Dendritic cell treated with granulocyte-macrophage colony-stimulating factor and Interleukin-4, amounts not matched to agents 40 ng/mL and 50 ng/mL, for 4 days (primary cell): ENCODE measurements at regions not wholly inside any gene's neighbourhood (a gene's known extent, or its start where the extent isn't known, plus 50 kb on each side); places are given as distances from the start of the nearest gene placed in this dataset.
"Not testable (repeated sequence)": the region's sequence is repeated elsewhere in the genome, so short reads cannot be mapped to it uniquely, and the experiment has no call there.

ENCODE experiments used
- H3K27ac Mint-ChIP-seq: one replicate; pipeline ENCODE4 v1.8.0; 2022; ENCODE audit warnings: mild to moderate bottlenecking, mixed read lengths
- H3K27me3 Mint-ChIP-seq: one replicate; pipeline ENCODE4 v1.8.0; 2022; ENCODE audit warnings: mild to moderate bottlenecking, mixed read lengths
- H3K36me3 Mint-ChIP-seq: one replicate; pipeline ENCODE4 v1.8.0; 2022; ENCODE audit warnings: low read depth, mixed read lengths
- H3K4me1 Mint-ChIP-seq: one replicate; pipeline ENCODE4 v1.8.0; 2022; ENCODE audit warnings: low read depth, mixed read lengths
- H3K4me3 Mint-ChIP-seq: one replicate; pipeline ENCODE4 v1.8.0; 2022; ENCODE audit warnings: mild to moderate bottlenecking, moderate library complexity, mixed read lengths
- H3K9me3 Mint-ChIP-seq: one replicate; pipeline ENCODE4 v1.8.0; 2022; ENCODE audit warnings: mixed read lengths
- intact Hi-C: fragments of 100-400 bp; cut with micrococcal nuclease; formaldehyde crosslinking; loops from one replicate; pipeline ENCODE4 v1.15.0; 2022

GRCh38 chr12:107377596-107378385, 284.4 kb upstream of the CRY1 start:
- intact Hi-C loops, result no loop called here
- Mint-ChIP-seq H3K9me3 (no peaks in the 10 kb centered on the region), H3K36me3 (no peaks in the 10 kb centered on the region), H3K27ac (no peak overlapping the region), H3K4me3 (no peak overlapping the region), H3K27me3 (no peaks in the 10 kb centered on the region), H3K4me1 (peaks cover 18% of the 10 kb centered on the region)

- Mint-ChIP-seq H3K4me3 (no peak overlapping the region), H3K9me3 (no peaks in the 10 kb centered on the region), H3K36me3 (no peaks in the 10 kb centered on the region), H3K27ac (no peak overlapping the region), H3K27me3 (no peaks in the 10 kb centered on the region), H3K4me1 (peaks cover 10% of the 10 kb centered on the region)
- intact Hi-C loops, result no loop called here
These were observed 285.3 kb upstream of the CRY1 start for GRCh38 chr12:107378609-107379008.

GRCh38 chr12:107379142-107379851, 285.9 kb upstream of the CRY1 start:
- intact Hi-C loops, H3K27me3 Mint-ChIP-seq, H3K9me3 Mint-ChIP-seq, H3K27ac Mint-ChIP-seq, H3K4me3 Mint-ChIP-seq, H3K36me3 Mint-ChIP-seq, H3K4me1 Mint-ChIP-seq: not testable (repeated sequence)

GRCh38 chr12:107379852-107380567, 286.7 kb upstream of the CRY1 start:
- intact Hi-C loops, result no loop called here
- no peak overlapping the region for H3K4me3 Mint-ChIP-seq
- no peaks in the 10 kb centered on the region for H3K9me3 Mint-ChIP-seq
- no peaks in the 10 kb centered on the region for H3K36me3 Mint-ChIP-seq
- H3K4me1 Mint-ChIP-seq, result no peaks in the 10 kb centered on the region
- no peak overlapping the region for H3K27ac Mint-ChIP-seq
- no peaks in the 10 kb centered on the region for H3K27me3 Mint-ChIP-seq

GRCh38 chr12:107384645-107385044, 291.3 kb upstream of the CRY1 start:
- no peaks in the 10 kb centered on the region for H3K36me3 Mint-ChIP-seq
- H3K4me1 Mint-ChIP-seq, result peaks cover 8% of the 10 kb centered on the region
- no peak overlapping the region for H3K27ac Mint-ChIP-seq
- H3K9me3 Mint-ChIP-seq, result peaks cover 5% of the 10 kb centered on the region
- intact Hi-C loops, result no loop called here
- no peak overlapping the region for H3K4me3 Mint-ChIP-seq
- H3K27me3 Mint-ChIP-seq, result no peaks in the 10 kb centered on the region

GRCh38 chr12:107385509-107385908, 292.2 kb upstream of the CRY1 start:
- H3K9me3 Mint-ChIP-seq, result peaks cover 9% of the 10 kb centered on the region
- H3K27me3 Mint-ChIP-seq, result no peaks in the 10 kb centered on the region
- peaks cover 8% of the 10 kb centered on the region for H3K4me1 Mint-ChIP-seq
- H3K4me3 Mint-ChIP-seq, result no peak overlapping the region
- no peak overlapping the region for H3K27ac Mint-ChIP-seq
- intact Hi-C loops, result no loop called here
- H3K36me3 Mint-ChIP-seq, result no peaks in the 10 kb centered on the region

GRCh38 chr12:107386569-107386968, 293.2 kb upstream of the CRY1 start:
- intact Hi-C loops, result no loop called here
- Mint-ChIP-seq H3K4me3 (no peak overlapping the region), H3K36me3 (no peaks in the 10 kb centered on the region), H3K4me1 (peaks cover 8% of the 10 kb centered on the region), H3K27me3 (no peaks in the 10 kb centered on the region), H3K9me3 (peaks cover 9% of the 10 kb centered on the region), H3K27ac (no peak overlapping the region)

GRCh38 chr12:107388263-107388662, 294.9 kb upstream of the CRY1 start:
- Mint-ChIP-seq H3K4me1 (peaks cover 8% of the 10 kb centered on the region), H3K36me3 (no peaks in the 10 kb centered on the region), H3K27me3 (no peaks in the 10 kb centered on the region), H3K27ac (no peak overlapping the region), H3K9me3 (peaks cover 9% of the 10 kb centered on the region), H3K4me3 (no peak overlapping the region)
- intact Hi-C loops, result no loop called here

- no peaks in the 10 kb centered on the region for H3K27me3 Mint-ChIP-seq
- peaks cover 9% of the 10 kb centered on the region for H3K9me3 Mint-ChIP-seq
- no peaks in the 10 kb centered on the region for H3K36me3 Mint-ChIP-seq
- no peak overlapping the region for H3K27ac Mint-ChIP-seq
- intact Hi-C loops, result no loop called here
- peaks cover 8% of the 10 kb centered on the region for H3K4me1 Mint-ChIP-seq
- no peak overlapping the region for H3K4me3 Mint-ChIP-seq
These were observed 295.2 kb upstream of the PWP1 start for GRCh38 chr12:107390414-107390813.

- Mint-ChIP-seq H3K9me3 (peaks cover 9% of the 10 kb centered on the region), H3K27ac (no peak overlapping the region), H3K4me1 (no peaks in the 10 kb centered on the region), H3K4me3 (no peak overlapping the region), H3K36me3 (no peaks in the 10 kb centered on the region), H3K27me3 (no peaks in the 10 kb centered on the region)
- intact Hi-C loops, result no loop called here
These were observed 292.4 kb upstream of the PWP1 start for GRCh38 chr12:107393043-107393717.

- Mint-ChIP-seq H3K36me3 (no peaks in the 10 kb centered on the region), H3K27ac (no peak overlapping the region), H3K4me1 (no peaks in the 10 kb centered on the region), H3K27me3 (no peaks in the 10 kb centered on the region), H3K9me3 (peaks cover 4% of the 10 kb centered on the region), H3K4me3 (no peak overlapping the region)
- intact Hi-C loops, result no loop called here
These were observed 290.9 kb upstream of the PWP1 start for GRCh38 chr12:107394693-107395092.

GRCh38 chr12:107395817-107396216, 289.8 kb upstream of the PWP1 start:
- Mint-ChIP-seq H3K27me3 (no peaks in the 10 kb centered on the region), H3K27ac (no peak overlapping the region), H3K36me3 (no peaks in the 10 kb centered on the region), H3K4me1 (peaks cover 5% of the 10 kb centered on the region), H3K9me3 (no peaks in the 10 kb centered on the region), H3K4me3 (no peak overlapping the region)
- intact Hi-C loops, result no loop called here

- Mint-ChIP-seq H3K27ac (no peak overlapping the region), H3K9me3 (no peaks in the 10 kb centered on the region), H3K4me1 (peaks cover 11% of the 10 kb centered on the region), H3K36me3 (no peaks in the 10 kb centered on the region), H3K4me3 (no peak overlapping the region), H3K27me3 (no peaks in the 10 kb centered on the region)
- intact Hi-C loops, result no loop called here
These were observed 288.6 kb upstream of the PWP1 start for GRCh38 chr12:107396991-107397390.
